HG03432 (cell line): ENCODE measurements at regions not wholly inside any gene's neighbourhood (a gene's known extent, or its start where the extent isn't known, plus 50 kb on each side); places are given as distances from the start of the nearest gene placed in this dataset.

ENCODE experiments used
- ATAC-seq: cut with Tn5 transposase; IDR thresholded peaks from one replicate; pipeline ENCODE4 v1.9.1; 2021; ENCODE audit warnings: mild to moderate bottlenecking, moderate library complexity; ENCODE audit not compliant: unreplicated experiment

DNA sequence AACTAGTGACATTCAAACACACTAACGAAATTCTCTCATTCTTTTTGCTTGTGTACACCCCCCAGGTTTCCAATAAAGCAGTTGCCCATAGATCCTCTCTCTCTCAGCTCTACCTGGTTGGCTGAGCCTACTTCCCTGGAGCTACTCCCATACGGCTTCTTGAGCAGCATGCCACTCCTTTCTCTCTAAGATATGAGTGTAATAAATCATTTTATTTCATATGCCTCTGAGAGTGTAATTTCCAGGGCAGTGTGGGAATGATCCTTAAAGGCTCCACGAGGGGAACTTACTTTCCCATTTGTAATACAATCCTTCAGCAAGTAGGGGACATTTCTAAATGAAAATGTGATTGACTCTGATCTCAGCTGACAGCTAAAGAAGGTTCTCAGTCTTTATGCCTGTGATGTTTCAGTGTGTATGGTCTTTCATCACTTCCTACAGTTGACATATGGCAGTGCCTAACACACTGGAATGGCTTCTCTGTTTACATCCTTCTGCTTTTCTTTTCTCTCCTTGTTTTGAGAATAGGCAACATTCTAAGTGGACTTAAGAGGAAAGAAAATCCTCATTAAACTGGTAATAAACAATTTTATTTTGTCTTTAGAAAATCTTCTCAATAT is 1194.3 kb upstream of the CDH8 start:
- ATAC-seq, result no peak

DNA sequence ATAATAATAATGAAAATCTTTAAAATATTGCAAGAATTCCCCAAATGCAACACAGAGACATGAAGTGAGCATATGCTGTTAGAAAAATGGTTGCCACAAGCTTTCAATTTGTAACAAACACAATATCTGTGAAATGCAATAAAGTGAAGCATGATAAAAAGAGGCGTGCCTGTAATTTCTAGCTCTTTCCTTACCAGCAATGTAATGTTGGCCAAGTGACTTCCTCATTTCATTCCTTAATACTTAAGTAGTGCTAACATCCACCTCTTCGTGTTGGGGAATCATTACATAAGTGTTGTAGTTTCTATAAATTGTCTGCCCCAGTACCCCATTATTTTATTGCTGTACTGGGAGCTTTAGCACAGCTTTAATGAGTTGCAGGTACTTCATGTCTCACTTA is 1192.0 kb upstream of the CDH8 start:
- no peak for ATAC-seq

DNA sequence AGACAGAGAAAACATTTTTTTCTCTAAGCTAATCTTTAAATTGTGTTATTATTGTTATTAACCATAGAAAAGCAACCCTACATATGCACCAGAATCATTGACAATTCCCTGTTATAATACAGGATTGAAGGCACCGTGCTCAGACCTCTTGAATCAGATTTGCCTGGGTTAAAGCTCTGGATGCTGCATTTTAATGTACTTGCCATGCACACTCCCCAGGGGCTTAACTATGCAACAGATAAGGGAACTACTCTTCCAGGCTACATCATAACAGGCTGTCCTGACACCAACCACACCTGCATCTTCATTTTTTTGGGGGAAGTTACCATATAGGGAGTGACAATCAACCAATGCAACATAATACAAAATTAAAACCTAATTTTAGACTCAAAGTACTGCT is 1187.6 kb upstream of the CDH8 start:
- no peak for ATAC-seq

DNA sequence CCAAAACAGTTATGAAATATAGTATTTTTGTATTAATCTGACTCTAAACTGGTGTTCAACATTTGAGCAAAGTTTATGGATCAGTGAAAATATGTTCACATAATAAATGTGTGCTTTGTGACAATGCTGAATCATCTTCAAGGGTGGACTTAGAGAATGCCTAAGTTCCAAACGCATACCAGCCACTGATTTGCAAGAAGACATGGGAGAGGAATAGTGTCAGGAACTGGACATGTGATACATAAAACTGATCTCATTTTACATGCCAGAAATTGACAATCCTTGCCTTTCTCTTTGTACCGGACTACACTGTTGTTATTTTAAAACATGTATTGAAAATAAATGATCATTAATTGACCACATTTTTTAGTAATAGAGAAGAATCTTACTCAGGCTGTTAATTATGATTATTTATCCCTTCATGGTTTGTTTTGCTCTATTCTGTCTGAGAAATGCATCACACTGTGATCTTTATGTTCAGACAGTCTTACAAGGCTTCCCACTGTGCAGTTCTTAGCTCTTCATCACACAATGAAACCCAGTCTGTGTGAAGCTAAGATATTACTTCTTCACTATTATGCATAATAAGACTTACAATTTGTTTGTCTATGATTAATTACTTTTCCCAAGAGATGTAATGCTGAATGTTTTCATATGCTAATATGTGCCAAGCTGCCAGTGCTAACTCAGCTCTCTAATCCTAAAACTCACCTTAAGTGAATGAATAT is 1180.6 kb upstream of the CDH8 start:
- ATAC-seq, result no peak

DNA sequence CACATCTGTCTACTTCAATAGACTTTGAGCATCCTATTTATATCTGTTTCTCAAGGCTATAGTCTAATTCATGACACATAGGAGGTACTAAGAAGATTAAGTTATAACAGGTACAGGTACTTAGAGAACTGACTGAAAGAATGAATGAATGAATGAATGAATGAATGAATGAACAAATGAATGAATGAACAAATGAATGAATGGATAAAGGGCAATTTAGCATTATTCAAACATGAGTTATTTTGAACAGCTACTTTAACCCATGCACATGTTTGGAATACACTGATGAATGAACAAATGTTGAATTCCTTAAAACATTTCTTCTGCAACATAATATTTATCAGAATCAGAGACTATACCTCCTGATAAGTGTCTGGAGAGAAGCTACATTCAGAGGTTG is 1165.6 kb upstream of the CDH8 start:
- no peak for ATAC-seq

DNA sequence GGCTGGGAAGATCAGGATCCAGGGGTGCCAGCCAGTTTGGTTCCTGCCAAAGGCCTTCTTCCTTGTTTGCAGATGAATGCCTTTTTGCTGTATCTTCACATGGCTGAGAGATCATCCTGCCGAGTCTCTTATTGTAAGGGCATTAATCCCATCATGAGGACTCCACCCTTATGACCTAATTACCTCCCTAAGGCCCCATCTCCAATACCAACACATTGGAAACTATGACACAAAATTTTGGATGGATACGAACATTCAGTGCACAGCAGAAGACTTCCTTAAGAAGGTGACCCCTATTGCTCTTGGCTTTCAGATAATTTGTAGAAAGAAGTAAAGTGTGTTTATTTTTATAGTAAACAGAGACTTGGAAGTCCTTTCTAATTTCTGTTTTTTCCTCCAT is 1164.7 kb upstream of the CDH8 start:
- ATAC-seq, result no peak

DNA sequence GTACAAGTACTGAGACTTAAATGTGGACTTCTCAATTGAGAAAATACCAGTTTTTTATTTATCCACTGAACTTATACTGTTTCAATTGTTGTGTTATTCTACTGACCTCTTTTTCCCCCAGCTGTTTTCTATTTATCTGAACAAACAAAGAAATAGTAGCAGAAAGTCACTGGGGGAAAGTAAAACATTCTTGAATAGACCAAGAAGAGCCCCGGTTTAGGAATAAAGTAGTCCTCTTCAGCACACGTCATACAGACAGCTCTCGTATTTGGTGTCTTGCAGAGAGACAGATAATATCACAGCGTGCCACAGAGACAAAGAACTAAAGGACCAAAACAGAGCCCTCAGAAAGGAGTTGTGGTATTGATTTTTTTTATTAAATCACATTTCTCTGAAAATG is 1159.1 kb upstream of the CDH8 start:
- ATAC-seq, result no peak

DNA sequence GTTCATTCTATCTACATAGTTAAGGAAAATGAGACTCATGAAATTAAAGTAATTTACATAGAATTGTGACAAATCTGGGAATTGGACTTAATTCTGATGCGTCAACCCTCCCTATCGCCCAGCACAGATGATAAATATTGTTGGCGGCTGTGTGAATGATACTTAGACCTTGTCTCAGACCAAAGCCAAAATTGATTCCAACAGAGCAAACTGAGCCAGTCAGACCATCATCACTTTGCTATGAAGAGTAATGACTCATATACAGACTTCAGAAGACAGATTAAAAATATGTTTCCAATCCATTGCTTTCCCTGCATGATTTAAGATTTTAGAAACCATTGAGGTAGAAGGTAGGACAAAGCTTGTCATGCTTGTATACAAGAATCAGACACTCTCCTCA is 1156.7 kb upstream of the CDH8 start:
- no peak for ATAC-seq

DNA sequence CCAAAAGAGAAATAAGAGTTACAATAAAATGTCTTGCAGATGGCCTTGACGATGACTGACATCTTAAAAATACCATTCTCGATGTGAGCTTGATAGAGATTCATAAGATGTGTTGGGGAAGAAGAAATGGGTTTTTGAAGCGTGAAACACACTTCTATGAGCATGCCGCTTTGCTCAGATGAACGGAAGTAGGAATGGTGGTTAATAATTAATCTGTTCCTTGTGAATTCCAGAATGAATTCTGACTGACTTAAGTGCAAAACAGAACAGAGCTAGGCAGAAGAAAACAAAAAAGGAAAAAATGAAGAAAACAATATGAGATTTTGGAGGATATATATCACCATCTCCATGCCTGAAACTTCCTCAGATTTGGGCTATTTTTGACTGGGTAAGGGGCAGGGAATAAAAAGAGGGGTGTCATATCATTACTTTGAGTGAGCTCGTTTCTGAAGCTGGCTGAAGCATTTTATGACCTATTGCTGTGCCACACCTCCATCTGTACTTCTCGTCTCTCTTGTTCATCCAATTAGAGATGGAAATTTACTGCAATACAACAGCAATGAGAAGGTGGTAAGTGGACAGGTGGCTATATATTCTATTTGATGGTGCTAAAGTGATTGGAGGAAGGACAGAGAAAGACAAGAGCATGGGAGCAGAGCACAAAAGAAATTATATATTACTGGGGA is 1152.0 kb upstream of the CDH8 start:
- ATAC-seq, result no peak

DNA sequence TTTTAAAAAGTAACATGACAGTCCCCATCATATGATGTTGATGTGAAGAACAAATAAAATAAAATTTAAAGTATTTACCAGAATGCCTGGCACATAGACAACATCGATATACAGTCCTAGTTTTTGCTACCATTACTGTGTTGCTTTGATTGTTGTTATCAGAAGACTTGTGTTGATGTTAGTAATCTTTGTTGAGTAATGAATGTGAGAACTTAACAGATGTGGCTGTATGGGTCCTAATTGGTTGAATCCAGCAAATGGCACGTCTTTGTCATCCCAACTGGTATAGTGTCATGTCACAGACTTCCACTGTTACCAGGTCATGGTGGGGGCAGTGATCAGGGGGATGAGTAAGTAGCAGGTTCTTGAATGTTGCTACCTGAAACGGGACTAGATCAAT is 1151.4 kb upstream of the CDH8 start:
- ATAC-seq, result no peak

DNA sequence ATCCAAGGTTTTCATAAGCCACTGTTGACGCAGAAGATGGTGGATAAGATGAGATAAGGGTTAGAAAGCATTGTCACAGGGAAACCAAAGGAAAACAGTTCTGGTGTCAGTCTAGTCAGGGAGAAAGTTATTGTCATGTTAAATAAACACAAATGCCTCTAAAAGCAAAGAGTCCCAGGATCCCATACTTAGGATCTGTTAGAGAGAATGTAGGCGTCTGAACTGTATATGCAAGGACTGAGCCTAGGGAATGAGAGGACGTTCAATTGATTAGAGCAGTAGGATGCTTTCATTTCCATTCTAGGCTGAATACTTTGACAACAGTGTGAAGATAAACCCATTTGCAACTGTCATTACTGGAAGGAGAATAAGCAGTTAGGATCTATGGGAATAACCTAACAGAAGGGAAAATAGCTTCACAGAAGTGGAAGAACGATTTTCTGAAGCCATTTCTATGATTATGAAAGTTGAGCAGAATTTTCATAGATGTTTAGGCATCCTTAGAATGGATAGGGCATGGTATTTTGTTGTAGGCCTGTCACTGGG is 1149.1 kb upstream of the CDH8 start:
- no peak for ATAC-seq

DNA sequence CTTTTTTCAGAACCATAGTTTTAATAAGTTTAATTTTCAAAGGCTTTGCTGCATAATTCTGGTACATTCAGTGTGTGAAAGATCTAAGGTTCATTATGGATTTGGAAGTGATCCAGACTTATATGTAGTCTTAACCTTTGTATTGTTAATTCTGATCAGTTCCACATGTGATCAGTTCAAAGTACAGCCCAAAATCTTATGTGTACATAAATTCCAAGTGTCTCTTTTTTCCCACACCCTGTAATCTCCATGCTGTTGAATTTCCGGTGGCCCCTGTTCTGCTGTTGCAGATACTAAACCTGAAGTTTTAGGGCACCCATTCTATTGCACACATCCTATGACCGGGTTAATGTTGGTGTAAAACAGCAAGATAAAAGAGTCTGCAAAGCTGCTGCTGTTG is 1147.5 kb upstream of the CDH8 start:
- no peak for ATAC-seq

DNA sequence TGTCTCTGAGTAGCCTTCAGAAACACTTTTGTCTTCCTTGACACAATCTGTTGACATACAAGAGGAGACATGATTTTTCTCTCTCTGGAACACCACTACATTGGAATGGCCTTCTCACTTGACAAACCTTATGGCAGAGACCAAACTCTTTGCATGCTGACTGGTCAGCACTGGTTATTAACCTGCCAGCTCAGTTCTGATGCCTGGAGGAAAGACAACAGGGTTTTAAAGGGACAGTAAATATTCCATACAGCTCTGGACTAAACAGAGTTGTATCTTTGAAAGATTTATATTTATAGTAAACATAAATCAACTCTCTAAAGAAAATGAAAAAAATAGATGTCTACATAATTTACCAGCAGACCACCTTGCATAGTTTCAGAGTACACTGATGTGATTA is 1139.1 kb upstream of the CDH8 start:
- no peak for ATAC-seq

DNA sequence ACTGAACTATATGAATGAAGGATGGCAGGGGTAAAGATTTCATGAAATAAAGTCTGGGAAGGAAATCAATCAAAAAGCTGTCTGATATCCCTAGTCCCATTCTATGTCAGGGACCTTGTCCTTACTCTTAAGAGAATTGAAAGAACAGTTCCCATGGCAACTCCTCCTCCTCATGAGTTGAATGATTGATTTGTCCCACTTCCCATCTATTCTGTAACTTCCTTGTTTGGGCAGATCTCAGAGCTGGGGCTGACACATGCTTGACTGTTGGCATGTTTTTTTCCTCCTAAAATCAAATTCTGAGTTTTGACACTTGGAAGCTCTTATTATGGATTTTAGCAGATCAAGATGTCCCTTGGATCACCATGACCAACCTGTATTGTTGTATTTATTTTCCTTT is 1138.6 kb upstream of the CDH8 start:
- ATAC-seq, result no peak

DNA sequence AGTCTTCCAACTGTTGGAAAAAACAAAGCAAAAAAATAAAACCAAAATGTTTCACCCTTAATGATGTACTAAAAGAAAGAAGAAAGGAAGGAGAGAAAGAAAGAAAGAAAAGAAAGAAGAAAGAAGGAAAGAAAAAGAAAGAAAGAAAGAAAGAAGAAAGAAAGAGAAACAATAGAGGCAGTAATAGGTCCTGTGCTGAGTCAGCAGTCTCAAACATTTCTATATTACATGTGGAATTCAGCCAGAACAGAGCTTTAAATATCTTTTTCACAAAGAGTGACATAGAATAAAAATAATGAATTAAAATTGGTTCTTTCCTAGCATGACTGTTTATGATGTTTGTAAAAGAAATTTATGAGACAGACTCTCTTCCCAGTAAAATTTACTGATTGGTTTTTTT is 1135.3 kb upstream of the CDH8 start:
- no peak for ATAC-seq

DNA sequence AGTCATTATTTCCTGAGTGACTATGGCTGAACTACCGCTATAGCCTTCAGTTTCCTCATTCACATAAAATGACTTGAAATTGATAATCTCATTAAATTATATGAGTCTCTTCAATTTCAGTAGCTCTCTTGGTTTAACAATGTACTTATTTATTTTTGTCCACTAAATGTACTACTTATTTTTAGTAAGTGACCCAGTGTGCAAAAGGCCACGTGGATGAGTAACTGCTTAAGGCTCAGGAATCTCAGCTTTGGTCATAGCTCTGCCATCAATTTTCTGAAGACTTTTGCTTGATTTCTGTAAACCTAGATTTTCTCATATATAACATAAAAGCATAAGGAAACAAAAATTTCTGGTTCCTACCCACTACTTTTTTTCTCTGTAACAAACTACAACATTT is 1132.9 kb upstream of the CDH8 start:
- no peak for ATAC-seq

DNA sequence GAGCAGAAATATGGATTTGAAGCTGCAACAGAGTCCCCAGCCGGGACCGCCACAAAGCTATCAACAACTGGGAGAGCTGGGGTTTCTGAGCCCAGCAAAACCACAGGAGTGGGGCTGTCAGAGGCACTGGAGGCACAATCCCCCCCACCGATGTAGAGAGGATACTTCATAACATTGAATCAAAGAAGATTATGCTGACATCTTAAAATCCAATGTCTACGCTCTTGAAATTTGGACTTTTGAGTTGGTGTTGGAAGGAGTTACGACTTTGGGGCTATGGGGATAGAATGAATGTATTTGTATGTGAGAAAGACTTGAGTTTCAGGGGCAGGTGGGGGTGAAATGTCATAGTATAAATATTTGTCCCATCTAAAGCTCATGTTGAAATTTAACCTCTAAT is 1121.6 kb upstream of the CDH8 start:
- ATAC-seq, result no peak

DNA sequence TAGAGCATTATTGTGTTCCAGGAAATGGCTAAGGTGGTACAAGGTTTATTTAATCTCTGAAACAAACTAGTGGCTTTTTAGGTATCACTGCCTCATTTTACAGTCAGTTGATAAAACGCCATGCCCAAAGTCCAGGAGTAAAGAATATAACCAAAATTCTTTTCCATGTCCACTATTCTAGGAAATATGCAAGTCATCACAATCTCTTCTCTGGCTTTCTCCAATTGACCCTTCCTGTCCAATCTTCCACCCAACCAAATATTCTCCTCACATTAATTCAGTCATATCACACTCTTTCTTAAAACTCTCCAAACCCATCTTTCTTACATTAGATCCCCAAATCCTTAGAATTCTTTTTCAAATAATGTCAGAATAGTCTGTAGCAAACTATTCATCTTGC is 1110.0 kb upstream of the CDH8 start:
- ATAC-seq, result no peak

DNA sequence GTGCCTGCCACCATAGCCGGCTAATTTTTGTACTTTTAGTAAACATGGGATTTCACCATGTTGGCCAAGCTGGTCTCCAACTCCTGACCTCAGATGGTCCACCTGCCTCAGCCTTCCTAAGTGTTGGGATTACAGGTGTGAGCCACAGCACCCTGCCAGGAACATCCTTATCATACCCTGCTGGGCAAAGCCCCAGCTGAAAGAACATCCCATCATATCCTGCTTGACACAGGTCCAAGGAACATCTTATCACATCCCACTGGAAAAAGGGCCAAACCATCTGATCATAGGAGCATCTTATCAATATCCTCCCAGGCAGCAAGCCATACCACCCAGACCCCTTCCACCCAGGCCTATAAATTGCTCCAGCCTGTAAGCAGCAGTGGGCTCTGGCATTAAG is 1109.2 kb upstream of the CDH8 start:
- no peak for ATAC-seq

DNA sequence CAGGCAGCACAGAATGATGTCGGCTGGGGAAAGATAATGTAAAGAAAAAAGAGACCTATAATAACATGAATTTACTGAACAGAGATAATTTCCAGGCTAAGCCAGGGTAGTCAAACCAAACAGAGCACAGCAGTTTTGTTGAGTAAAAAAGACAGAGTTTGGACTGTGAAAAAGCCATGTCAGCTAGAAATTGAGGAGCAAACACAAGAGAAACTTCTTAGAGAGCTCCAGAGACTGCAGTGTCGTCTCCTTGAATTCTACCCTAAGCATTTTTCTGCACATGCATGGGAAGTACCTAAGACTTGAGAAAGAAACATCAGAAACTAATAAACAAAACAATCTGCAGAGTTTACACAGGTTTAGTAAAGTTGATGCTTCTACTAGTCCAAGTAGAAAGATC is 1098.8 kb upstream of the CDH8 start:
- ATAC-seq, result no peak

DNA sequence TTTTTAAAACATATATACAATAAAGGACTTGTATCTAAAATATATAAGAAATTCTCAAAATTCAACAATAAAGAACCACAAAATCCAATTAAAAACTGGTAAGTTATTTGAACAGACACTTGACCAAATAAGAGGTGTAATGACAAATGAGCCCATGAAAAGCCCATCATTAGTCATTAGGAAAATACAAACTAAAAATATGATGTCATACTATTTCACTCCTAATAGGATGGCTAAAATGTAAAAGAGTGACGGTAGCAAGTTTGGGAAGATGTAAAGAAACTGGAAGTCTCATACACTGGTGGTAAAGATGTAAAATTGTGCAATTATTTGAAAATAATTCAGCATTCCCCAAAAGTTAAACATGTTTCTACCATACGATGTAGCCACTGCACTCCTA is 1095.3 kb upstream of the CDH8 start:
- ATAC-seq, result no peak

DNA sequence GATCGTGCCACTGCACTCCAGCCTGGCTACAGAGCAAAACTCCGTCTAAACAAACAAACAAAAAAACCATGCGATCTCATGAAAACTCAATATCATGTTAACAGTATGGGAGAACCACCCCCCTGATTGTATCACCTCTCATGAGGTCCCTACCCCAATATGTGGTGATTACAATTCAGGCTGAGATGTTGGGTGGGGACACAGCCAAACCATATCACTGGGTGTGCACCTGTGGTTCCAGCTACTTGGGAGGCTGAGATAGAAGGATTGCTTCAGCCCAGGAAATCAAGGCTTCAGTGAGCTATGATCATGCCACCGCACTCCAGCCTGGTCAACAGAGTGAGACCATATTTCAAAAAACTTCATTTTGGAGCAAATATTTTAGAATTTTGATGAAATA is 1094.7 kb upstream of the CDH8 start:
- ATAC-seq, result no peak
